ENCODE measurements at regions not wholly inside any gene's neighbourhood (a gene's known extent, or its start where the extent isn't known, plus 50 kb on each side); places are given as distances from the start of the nearest gene placed in this dataset.
"Not testable (repeated sequence)": the region's sequence is repeated elsewhere in the genome, so short reads cannot be mapped to it uniquely, and the experiment has no call there.

DNA sequence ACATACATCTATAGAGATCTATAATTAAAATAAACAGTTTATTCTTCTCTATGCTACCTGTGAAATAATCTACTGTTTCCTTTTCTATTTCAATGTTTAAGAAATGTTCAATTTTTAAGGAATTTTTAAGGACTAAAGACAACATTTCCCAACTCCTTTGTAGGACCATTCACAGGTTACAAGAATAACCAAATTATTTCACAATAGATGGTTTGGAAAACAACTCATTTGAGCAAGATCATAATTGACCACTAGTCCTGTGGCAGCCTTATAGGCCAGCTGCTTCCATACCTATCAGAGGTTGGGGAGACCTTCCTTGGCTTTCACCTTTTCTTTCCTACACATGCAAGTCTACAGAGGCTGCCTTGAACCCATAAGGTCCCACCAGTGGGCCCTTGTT is 193.7 kb downstream of the TTC39B start:
- no peak for DNase-seq

DNA sequence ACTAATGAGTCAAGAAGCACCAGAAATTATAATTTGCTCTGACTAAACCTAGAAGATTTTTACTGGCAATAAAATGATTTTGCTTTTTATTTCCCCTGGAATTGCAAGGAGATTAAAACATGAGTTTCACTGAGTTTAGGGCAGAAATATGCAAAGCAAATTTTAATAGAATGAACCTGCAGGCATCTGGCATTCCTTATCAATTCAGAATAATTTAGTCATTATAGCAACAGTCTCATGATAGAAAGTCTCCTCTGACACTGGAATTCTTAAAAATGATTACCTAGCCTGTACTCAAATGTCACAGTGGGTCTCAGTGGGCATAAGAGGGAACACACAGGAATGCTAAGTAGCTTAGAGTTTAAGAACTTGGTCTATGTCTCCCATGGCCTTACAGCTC is 195.9 kb downstream of the TTC39B start:
- no peak for DNase-seq

DNA sequence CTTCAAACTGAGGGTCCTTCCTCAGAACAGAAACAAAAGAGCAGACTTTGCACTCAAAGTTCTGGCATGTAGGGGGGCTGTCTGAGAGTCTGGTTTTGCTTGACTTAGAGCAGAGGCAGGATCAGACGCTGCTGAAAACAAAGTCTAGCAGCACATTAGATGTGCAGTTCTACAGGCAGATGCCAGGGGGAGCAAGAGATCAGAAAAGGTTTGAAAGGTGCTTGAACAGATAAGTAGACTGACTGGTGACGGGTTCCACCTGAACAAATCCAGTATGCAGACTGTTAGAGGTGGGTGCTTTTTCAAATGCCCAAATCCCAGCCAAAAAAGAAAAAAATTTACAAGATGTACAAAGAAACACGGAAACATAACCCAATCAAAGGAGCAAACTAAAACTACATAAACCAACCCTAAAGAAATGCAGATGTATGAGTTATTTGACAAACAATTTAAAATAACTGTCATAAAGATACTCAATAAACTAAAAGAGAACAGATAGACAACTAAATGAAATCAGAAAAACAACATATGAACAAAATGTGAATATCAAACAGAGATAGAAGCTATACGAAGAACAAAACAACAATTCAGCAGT is 194.7 kb upstream of the FREM1 start:
- peak; percentile 58 to 68 for DNase-seq

DNA sequence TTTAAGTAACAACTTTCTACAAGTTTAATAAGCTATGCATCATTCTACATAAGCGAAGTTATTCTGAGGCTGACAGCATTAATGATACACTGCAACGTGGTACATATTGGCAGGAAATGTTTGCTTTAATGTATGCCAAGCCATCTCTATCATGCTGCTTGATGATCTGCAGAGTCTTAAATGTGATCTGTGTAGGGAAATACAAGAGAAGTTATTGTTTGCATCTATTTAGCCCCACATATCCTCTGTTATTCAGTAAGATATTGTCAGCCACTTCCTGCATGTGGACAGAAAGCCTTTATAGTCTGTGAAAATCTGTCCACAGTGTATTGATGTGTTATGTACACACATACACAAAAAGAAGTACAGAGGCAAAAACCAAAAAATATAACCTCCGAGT is 193.1 kb upstream of the FREM1 start:
- DNase-seq, result peak in 1 of 2 experiments; percentile 8

DNA sequence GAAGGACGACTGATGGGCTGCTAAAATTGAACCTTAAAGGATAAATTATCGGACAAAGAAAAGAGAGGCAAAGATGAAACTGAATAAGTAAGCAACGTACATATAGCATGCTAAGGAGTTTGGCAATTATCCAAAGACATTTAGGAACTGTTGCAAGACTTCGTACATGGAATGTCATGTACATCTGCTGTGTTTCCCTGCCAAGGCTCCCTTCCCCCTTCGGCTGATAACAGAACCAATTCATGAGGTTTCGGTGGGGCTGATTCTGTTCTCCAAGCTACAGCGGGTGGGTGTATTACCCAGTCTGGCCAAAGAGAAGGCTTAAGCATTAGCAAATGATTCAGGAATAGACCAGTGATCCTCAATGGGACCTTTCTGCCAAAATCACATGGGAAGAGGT is 190.9 kb upstream of the FREM1 start:
- no peak for DNase-seq

DNA sequence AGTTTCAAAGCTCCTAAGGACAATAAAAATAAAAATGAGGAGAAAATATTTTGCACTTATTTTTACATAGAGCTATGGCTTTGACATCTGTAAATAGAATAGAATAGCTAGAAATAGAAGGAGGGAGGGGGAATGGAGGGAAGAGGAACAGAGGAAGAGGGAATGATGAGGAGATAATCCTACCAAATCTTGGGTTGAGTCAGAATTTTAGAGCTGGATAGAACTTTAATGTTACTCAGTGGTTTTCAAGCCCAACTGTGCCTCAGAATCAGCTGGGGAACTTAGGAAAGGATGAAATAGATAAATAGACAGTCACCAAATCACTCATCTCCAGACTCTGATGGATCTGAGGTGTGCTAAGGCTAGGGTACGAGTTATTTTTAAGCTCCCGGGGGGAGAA is 190.3 kb upstream of the FREM1 start:
- DNase-seq, result no peak

DNA sequence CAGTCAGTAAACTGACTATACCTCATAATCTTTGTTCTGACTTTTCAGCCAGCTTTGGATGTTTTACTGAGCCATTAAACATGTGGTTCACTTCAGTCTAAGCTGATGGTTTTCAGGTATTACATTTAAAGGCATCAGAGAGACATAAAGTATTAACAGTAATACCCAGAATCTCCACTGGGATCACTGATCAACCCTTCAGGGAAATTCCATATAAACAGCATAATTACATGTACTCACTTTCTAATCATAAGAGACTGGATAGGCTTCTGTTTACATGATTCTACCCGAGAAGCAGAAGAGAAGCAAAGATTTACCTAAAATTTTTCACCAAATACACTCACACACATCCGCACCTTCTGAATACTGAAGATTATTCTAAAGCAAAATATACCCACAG is 186.7 kb upstream of the FREM1 start:
- DNase-seq, result no peak

DNA sequence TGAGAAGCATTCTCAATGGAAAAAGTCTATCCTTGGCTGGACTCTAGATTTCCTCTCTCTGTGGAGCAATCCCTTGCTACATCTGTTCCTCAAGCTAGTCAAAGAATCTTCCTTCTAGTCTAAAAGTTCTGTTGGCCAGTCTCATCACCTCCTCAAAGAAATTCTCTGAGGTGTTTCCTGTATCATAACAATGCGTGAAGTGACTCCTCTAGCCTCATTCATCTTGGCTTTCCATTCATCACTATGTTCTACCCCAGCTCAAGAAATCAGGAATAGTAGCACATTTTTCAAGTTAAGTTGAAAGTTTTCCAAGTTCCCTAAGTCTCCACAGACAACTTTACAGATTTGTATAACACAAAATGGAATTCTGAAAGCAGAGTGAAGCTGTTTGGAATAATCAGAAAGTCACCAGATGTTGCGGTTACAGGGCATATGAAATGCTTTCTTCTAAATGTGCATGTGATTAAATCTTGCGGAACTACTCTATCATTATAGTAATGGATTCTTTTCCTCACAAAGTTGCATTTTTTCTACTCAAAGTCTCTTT is 176.6 kb upstream of the FREM1 start:
- DNase-seq, result no peak

DNA sequence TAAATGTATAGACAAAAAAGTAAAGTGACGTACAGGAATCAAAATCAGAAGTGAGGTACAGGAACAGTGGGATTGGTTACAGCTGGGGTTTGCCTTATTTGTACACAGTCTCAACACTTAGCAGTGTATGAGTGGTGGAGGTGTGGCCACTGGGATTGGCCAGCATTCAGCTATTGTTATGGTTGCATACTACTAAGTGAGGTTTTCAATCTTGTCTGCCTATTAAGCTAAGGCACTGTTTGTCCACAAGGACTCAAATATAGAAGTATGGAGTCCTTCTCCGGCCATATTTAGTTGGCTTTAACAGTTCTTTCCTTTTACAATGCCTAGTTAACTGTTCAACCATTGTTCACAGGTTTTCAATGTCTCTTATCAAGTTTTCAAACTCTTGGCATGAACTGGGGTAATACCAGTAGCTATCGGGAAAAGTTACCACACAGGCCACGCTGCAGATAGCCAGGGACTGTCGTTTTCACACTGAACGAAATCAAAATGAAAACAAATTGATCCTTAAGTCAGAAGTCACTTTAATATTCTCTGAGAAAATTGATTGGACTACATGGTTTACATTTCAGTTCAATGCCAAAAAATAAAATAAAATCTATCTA is 176.0 kb upstream of the FREM1 start:
- no peak for DNase-seq

DNA sequence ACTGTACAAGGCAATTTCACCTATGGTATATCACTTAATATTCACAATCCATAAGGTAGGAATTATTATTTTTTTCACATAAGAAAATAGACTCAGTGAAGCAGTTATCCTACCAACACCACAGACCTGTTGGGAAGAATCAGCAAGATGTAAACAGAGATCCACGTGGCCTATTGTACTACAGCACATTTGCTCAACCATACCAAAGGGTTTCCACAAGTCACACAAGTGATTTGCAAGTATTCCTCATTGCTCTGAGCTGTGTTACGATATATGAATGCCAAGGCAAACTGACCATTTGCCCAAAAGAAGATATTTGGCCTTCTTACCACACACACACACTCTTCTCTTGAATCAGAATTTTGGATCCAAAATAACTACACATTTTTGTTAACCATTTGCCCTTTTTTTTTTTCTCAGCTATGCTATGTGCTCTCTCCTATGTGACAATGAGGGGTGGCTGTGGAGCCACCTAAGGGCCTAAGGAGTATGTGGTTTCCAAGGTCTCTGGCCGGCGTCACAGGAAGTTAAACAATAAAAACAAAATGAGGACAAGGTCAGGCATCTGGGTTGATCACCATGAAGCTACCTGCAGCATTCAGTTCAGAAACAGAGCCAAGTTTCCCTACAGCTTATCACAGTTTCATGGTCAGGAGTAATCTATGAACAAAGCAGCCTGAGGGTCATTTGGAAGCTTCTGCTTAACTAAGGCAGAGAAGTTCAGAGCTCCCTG is 171.0 kb upstream of the FREM1 start:
- DNase-seq, result no peak

DNA sequence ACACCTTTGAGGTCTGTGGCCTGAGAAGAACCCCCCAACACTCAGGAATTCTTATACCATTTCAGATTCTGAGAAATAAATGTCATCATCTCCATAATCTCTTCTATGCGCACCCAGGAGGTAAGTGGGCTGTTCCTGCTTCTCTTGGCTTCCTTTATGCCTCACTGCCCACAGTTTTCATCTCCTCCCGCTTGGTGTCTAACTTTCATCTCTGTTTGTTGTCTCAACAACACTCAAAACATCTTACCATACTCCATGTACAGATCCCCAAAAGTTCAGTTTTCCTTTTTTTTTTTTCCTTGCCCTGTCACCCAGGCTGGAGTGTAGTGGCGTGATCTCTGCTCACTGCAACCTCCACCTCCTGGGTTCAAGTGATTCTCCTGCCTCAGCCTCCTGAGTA is 170.2 kb upstream of the FREM1 start:
- no peak for DNase-seq

DNA sequence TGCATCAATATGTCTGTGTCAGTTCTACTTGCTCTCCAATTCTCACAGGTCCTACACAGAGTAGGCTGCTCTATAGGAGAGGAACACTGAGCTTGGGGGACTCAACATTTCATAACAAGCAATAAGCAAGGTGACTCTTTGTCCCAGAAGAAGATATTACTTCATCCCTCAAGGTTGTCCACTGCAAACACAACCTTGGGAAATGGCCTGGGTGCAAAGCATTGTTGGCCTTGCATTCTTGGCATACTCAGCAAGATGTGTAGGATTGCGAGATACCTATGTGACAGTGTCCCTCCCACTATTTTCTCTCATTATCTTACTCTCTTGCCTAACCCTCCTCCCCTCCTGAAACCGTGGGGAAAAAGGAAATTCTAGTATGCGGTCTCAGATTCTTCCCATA is 169.8 kb upstream of the FREM1 start:
- DNase-seq, result no peak

DNA sequence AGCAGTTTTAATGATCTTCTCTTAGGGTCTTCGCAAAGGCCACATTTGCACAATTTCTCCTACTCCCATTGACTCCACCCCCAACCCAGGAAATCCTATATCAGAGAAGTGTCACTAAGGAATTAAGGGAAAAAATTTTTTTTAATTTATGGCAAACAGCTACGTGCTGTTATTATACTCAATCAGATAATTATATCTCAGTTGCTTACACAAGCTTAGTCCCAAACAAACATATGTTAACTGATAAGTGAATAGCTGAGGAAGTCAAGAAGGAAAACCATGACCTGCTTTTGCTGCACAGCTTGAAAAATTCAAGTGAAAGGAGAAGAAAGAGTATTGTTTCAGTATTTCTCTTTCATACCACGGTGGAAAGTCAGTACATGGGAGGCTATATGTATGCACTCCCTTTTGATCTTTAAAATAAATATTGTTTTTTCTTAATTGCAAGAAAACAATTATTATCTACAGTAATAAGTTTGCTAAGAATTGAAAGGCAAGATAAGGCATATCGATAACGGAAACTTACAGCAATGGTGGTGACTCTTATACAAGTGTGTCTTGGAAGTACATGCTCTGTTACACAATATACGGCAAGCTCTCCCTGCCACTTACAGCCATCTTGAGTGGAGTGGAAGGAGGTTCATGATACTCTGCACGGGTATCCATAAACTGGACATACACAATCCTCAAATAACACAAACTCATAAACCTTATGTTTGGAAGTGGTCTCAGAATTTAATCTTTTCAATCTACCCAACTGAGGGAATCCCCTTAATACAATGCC is 167.9 kb upstream of the FREM1 start:
- DNase-seq, result no peak

DNA sequence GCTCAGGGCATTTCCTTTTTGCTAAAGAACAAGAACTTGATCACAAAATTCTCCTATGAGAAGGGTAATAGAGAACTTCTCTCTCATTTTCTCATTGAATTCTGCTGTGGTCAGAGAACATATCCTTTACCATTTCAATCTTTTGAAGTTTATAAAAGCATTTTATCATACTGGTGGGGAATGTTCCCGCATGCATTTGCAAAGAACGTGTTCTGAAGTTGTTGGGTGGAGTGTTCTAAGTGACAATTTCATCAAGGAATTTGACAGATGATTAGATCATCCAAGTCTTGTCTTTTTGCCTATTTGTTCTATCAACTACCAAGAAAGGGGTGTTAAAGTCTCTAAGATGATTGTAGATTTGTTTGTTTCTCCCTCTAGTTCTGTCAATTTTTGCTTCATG is 163.4 kb upstream of the FREM1 start:
- DNase-seq, result no peak

DNA sequence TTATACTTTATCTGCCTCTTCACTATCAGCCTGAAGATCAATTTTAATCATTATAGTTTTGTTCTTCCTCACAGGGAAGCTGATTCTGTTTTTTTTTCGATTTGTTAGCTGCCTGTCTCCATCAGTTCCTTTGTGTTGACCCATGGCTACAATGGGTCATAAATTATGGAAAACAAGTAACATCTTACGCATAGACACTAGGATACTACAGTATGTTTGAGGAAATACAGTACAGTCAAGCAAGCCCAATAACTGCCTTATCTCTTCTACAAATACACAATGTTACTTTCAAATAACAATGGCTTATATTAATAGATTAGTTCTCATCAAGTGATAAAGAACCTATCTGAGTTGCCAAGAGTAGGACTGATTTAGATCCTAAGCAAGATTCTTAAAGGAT is 160.5 kb upstream of the FREM1 start:
- no peak for DNase-seq

DNA sequence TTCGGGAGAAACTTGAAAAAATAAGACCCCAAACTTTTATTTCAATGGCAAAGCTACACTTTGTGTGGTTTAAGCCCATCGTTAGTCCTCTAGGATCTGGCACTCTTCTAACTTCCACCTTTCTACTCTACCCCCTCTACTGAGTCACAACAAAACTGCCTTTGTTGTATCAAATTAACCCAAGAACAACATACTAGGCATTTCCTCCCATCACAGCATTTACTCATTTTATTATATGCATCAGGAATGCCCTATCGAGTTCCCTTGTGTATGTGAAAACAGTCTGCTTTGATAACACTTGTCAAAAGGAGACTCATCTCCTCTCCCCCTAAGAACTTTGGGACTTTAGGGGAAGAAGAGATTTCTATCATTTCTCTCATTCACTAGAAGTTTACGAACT is 158.9 kb upstream of the FREM1 start:
- no peak for DNase-seq

DNA sequence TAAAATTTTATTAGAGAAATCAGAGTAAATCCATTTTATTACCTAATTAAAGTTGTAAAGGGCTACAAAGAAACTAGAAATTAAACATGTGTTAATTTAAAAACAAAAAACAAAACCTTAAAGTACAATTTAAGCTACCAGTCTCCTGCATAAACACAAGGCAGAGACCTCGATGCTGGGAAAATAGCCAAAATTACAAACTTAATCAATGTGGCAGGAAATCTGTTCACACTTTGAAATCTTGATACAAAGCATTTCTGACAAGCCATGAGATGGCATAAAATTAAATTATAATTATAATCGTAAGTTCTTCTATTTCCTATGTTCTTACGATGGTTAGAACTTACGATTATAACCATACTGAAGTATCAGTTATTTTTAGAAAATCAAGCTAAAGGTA is 158.0 kb upstream of the FREM1 start:
- no peak for DNase-seq

DNA sequence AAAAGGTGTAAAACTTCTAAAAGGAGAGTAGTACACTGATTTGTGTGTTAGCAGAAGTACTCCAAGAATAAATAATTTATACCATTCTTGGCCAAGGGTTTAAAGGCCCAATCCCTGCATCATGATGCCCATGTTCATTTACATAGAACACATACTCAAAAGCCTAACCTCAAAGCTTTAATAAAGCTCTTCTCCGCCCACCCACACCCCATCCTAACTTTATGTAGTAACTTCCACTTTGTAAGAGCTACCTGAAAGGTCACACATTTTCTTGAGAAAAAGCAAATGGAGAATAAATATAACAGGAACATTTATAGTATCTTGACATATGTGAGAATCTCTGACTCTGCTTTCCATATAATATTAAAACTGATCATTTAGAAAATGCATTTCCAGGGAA is 148.8 kb upstream of the FREM1 start:
- DNase-seq, result no peak

DNA sequence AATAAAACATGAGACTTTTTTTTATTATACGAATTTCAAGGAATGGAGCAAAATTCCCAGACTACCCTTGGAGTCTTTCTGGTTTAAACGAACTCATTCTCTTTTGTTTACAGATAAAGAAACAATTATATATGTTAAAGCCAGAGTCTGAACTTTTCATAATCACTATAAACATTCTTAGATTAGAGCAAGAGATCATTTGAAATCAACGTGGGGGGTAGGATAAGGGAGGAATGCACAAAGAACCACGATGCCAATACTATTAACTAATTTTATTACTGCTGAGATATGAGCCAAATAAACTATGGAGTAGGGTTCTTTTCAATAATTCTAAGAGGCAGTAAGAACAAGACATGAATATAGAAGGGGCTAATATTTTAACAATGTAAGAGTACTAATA is 148.0 kb upstream of the FREM1 start:
- no peak for DNase-seq

DNA sequence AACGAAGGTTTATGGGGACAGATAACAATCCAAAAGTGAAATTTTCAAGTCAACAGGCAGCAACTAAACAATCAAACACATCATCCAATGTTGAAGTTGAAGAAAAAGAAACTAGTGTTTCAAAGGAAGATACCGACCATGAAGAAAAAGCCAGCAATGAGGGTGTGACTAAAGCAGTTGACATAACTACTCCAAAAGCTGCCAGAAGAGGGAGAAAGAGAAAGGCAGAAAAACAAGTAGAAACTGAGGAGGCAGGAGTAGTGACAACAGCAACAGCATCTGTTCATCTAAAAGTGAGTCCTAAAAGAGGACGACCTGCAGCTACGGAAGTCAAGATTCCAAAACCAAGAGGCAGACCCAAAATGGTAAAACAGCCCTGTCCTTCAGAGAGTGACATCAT is 145.1 kb upstream of the FREM1 start:
- not testable (repeated sequence) for DNase-seq

DNA sequence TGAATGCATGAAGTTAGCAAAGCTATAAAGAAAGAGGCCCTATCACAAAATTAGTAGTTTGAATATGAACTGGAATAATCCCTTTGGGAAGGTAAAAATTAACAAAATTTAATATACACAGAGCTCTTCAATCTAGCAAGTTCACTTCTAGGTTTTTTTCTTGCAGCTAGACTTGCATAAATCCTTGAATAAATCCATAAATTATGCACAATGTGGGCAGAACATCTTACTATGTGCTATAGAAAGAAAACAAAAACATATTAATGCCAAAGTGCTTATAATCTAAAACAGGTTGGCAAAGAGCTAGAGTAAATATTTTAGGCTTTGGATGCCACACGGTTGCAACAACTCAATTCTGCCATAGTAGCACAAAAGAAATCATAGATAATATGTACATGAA is 138.5 kb upstream of the FREM1 start:
- DNase-seq, result no peak

DNA sequence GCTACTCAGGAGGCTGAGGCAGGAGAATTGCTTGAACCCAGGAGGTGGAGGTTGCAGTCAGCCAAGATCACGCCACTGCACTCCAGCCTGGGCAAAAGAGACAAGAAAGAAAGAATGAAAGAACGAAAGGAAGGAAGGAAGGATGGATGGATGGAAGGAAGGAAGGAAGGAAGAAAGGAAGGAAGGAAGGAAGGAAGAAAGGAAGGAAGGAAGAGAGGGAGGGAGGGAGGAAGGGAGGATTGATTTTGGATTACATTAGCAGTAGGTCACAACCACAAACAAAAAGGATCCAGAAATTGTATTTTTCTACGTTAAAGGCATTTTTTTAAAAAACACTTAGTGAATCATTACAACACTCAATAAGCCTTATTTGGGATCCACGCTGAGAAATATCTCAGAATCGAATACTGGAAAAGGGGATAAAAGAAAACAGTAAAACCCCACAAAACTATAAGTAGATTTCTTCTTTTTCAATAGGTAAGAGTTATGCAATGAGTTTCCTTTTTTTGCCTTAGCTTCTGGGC is 136.9 kb upstream of the FREM1 start:
- no peak for DNase-seq

DNA sequence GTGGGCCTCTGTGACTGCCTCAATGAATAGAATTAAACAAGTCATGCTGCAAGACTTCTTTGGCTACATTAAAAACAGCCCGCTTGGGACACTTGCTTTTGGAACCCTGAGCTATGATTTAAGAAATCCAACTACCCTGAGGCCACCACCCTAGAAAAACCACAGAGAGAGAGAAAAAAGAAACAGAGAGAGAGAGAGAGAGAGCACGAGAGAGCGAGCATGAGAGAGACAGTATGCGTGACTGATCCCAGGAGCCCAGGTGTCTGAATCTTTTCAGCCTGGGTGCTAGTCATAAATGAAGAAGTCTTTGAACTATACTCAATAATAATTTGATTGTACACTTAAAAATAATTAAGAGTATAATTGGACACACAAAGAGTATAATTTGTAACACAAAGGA is 123.1 kb upstream of the FREM1 start:
- DNase-seq, result no peak

Measured in NCI-H2081 (cell line).